Transverse colon (tissue), 4 donors: ENCODE measurements at regions not wholly inside any gene's neighbourhood (a gene's known extent, or its start where the extent isn't known, plus 50 kb on each side); places are given as distances from the start of the nearest gene placed in this dataset.

Source experiments
- DNase-seq: peaks from one replicate; pipeline ENCODE4 v3.0.0-alpha.2; 2019
- H3K27ac ChIP-seq, 4 donors: fragments of 200-600 bp; sonication (generic); 2 replicates each; pipeline ENCODE4 v1.5.1; 2016 to 2018; ENCODE audit warnings: inconsistent platforms in 4 of 4
- H3K27me3 ChIP-seq: fragments of 200-600 bp; sonication (generic); 2 replicates; pipeline ENCODE4 v1.5.1; 2017; ENCODE audit warnings: inconsistent platforms
- H3K36me3 ChIP-seq, 4 donors: fragments of 200-600 bp; sonication (generic); 2 replicates each; pipeline ENCODE4 v1.5.1; 2017 to 2019; ENCODE audit warnings: inconsistent platforms in 4 of 4
- H3K4me1 ChIP-seq, 4 donors: fragments of 200-600 bp; sonication (generic); 2 replicates each; pipeline ENCODE4 v1.5.1; 2017 to 2020; ENCODE audit warnings: inconsistent platforms in 4 of 4
- H3K4me3 ChIP-seq, 4 donors: fragments of 200-600 bp; sonication (generic); 1 replicate in 1 of 4; 2 replicates in 3 of 4; pipeline versions ENCODE4 v1.5.1 to v1.6.1; 2017 to 2019; ENCODE audit warnings: inconsistent platforms in 4 of 4
- H3K9me3 ChIP-seq, 2 donors: fragments of 200-600 bp; sonication (generic); 2 replicates each; pipeline ENCODE4 v1.5.1; 2017 to 2019; ENCODE audit warnings: inconsistent platforms in 2 of 2
- CTCF ChIP-seq, 5 experiments: fragments of 200-600 bp in 3 of 5; fragments of 450-650 bp in 2 of 5; sonication (generic) in 3 of 5; IDR thresholded peaks; 1 replicate in 2 of 5; 2 replicates in 3 of 5; pipeline ENCODE4 v1.5.1; 2016 to 2017; ENCODE audit warnings: antibody characterized with exemption in 5 of 5, inconsistent platforms in 3 of 5, mild to moderate bottlenecking in 2 of 5, moderate library complexity in 1 of 5
- EP300 ChIP-seq: sonication (generic); formaldehyde crosslinking; IDR thresholded peaks from one replicate; pipeline ENCODE4 v1.6.1; 2017; ENCODE audit warnings: antibody characterized with exemption, low read depth
- POLR2A ChIP-seq: fragments of 450-650 bp; IDR thresholded peaks from one replicate; pipeline ENCODE4 v1.6.1; 2016; ENCODE audit warnings: antibody characterized with exemption, mild to moderate bottlenecking, moderate library complexity
- POLR2AphosphoS5 ChIP-seq, 3 donors: sonication (generic); formaldehyde crosslinking; IDR thresholded peaks; one replicate each; pipeline ENCODE4 v1.6.1; 2016; ENCODE audit warnings: antibody characterized with exemption in 3 of 3
- WGBS, 2 donors: methylation state at CpG; one replicate each; pipeline ENCODE4 v1.1.5; 2018; ENCODE audit warnings: low coverage in 1 of 2; 5-methylcytosine and 5-hydroxymethylcytosine counted together
- in situ Hi-C, 4 donors: fragments of 200-750 bp; cut with MboI; loops; one replicate each; pipeline versions ENCODE4 v1.15.0 to v1.15.1; 2017; ENCODE audit warnings: low sequenced_read_pairs in 3 of 4, low pct_ligation_motif_present in 1 of 4, low pct_unique_long_range_greater_than_20kb in 1 of 4
- intact Hi-C: fragments of 100-400 bp; cut with DNase I; formaldehyde crosslinking; loops from one replicate; pipeline ENCODE4 v1.15.1; 2023; ENCODE audit warnings: low total_unique reads

GRCh38 chr7:156082048-156083040 is 270.1 kb upstream of the SHH start:
- no peak overlapping the region for H3K4me3 ChIP-seq
- in situ Hi-C loops: no loop called here
- no peak for DNase-seq
- no peaks in the 10 kb centered on the region for H3K9me3 ChIP-seq
- WGBS, 2 donors: 60 to 61% methylated on average over 4 to 21 of the region's 21 CpGs
- H3K27ac ChIP-seq: no peak overlapping the region
- H3K4me1 ChIP-seq: no peaks in the 10 kb centered on the region
- no peaks in the 10 kb centered on the region for H3K27me3 ChIP-seq
- TF ChIP-seq POLR2AphosphoS5 (IDR thresholded peaks at IDR 0.05) (no peak), EP300 (no peak), POLR2A (no peak), CTCF (IDR thresholded peaks at IDR 0.05) (no peak)
- no peaks in the 10 kb centered on the region for H3K36me3 ChIP-seq
- intact Hi-C loops: no loop called here

- DNase-seq: no peak
- Histone ChIP-seq H3K27me3 (no peaks in the 10 kb centered on the region), H3K36me3 (no peaks in the 10 kb centered on the region), H3K4me3 (no peak overlapping the region), H3K9me3 (no peaks in the 10 kb centered on the region), H3K4me1 (no peaks in the 10 kb centered on the region), H3K27ac (no peak overlapping the region)
- in situ Hi-C loops (no loop called here), intact Hi-C loops (no loop called here)
- TF ChIP-seq POLR2AphosphoS5 (IDR thresholded peaks at IDR 0.05): no peak
- TF ChIP-seq EP300: no peak
- no peak for TF ChIP-seq POLR2A
- WGBS, 2 donors: 39 to 50% methylated on average over 1 to 3 of the region's 3 CpGs
These were observed 268.3 kb upstream of the SHH start for GRCh38 chr7:156080596-156080995.

GRCh38 chr7:156080046-156080445 is 267.8 kb upstream of the SHH start:
- Histone ChIP-seq H3K27me3 (no peaks in the 10 kb centered on the region), H3K4me3 (no peak overlapping the region), H3K27ac (no peak overlapping the region), H3K9me3 (no peaks in the 10 kb centered on the region), H3K4me1 (no peaks in the 10 kb centered on the region), H3K36me3 (no peaks in the 10 kb centered on the region)
- TF ChIP-seq POLR2A (no peak), CTCF (IDR thresholded peaks at IDR 0.05) (no peak), POLR2AphosphoS5 (IDR thresholded peaks at IDR 0.05) (no peak), EP300 (no peak)
- DNase-seq: no peak
- WGBS, 2 donors: 76% methylated on average over 10 of the region's 11 CpGs; no CpG with 5 or more reads in 1 of the 2 donors
- intact Hi-C loops (no loop called here), in situ Hi-C loops (no loop called here)

GRCh38 chr7:156079156-156079555 is 266.9 kb upstream of the SHH start:
- intact Hi-C loops: no loop called here
- no peak overlapping the region for H3K4me3 ChIP-seq
- 91 to 100% methylated on average over 2 to 15 of the region's 15 CpGs for WGBS, 2 donors
- no peaks in the 10 kb centered on the region for H3K4me1 ChIP-seq
- H3K36me3 ChIP-seq: no peaks in the 10 kb centered on the region
- no peak overlapping the region for H3K27ac ChIP-seq
- DNase-seq: no peak
- TF ChIP-seq POLR2AphosphoS5 (IDR thresholded peaks at IDR 0.05): no peak
- no peak for TF ChIP-seq POLR2A
- TF ChIP-seq EP300: no peak
- no peaks in the 10 kb centered on the region for H3K27me3 ChIP-seq
- in situ Hi-C loops: no loop called here
- no peaks in the 10 kb centered on the region for H3K9me3 ChIP-seq

GRCh38 chr7:156074982-156075615 is 262.8 kb upstream of the SHH start:
- no peaks in the 10 kb centered on the region for H3K9me3 ChIP-seq
- H3K4me3 ChIP-seq: no peak overlapping the region
- no peak for TF ChIP-seq POLR2AphosphoS5 (IDR thresholded peaks at IDR 0.05)
- no peak for TF ChIP-seq CTCF (IDR thresholded peaks at IDR 0.05)
- TF ChIP-seq EP300: no peak
- TF ChIP-seq POLR2A: no peak
- no peak overlapping the region for H3K27ac ChIP-seq
- no peaks in the 10 kb centered on the region for H3K27me3 ChIP-seq
- H3K4me1 ChIP-seq: no peaks in the 10 kb centered on the region
- in situ Hi-C loops: no loop called here
- intact Hi-C loops: no loop called here
- WGBS, 2 donors: 89 to 93% methylated on average over 7 to 28 of the region's 28 CpGs
- DNase-seq: no peak
- H3K36me3 ChIP-seq: no peaks in the 10 kb centered on the region
